GM23248 (cell line): ENCODE measurements at regions not wholly inside any gene's neighbourhood (a gene's known extent, or its start where the extent isn't known, plus 50 kb on each side); places are given as distances from the start of the nearest gene placed in this dataset.

Source experiments
- DNase-seq: peaks from one replicate; pipeline ENCODE4 v3.0.0-alpha.2; 2015
- H2AFZ ChIP-seq: fragments of 200-600 bp; sonication (generic); 2 replicates; pipeline ENCODE4 v1.6.1; 2016; ENCODE audit warnings: antibody characterized with exemption
- H3F3A ChIP-seq: fragments of 200-600 bp; sonication (generic); 2 replicates; pipeline ENCODE4 v1.6.1; 2016; ENCODE audit warnings: mild to moderate bottlenecking, antibody characterized with exemption, mixed run types; ENCODE audit not compliant: insufficient read depth
- H3K27ac ChIP-seq: fragments of 200-600 bp; sonication (generic); 2 replicates; pipeline ENCODE4 v1.5.1; 2016; ENCODE audit warnings: mild to moderate bottlenecking
- H3K27me3 ChIP-seq: fragments of 200-600 bp; sonication (generic); replicated peaks from 2 replicates; pipeline ENCODE4 v1.6.1; 2016; ENCODE audit warnings: mild to moderate bottlenecking; ENCODE audit not compliant: insufficient read depth
- H3K36me3 ChIP-seq: fragments of 200-600 bp; sonication (generic); 2 replicates; pipeline ENCODE4 v1.6.1; 2016; ENCODE audit warnings: low read depth, mild to moderate bottlenecking
- H3K4me1 ChIP-seq: fragments of 200-600 bp; sonication (generic); 2 replicates; pipeline ENCODE4 v1.6.1; 2016; ENCODE audit warnings: mild to moderate bottlenecking; ENCODE audit not compliant: insufficient read depth
- H3K4me2 ChIP-seq: fragments of 200-600 bp; sonication (generic); one replicate; pipeline ENCODE4 v1.6.1; 2016; ENCODE audit warnings: mild to moderate bottlenecking; ENCODE audit not compliant: unreplicated experiment
- H3K4me3 ChIP-seq: fragments of 200-600 bp; sonication (generic); 2 replicates; pipeline ENCODE4 v1.5.1; 2016; ENCODE audit warnings: mild to moderate bottlenecking
- H3K79me2 ChIP-seq: fragments of 200-600 bp; sonication (generic); 2 replicates; pipeline ENCODE4 v1.6.1; 2016; ENCODE audit warnings: mild to moderate bottlenecking; ENCODE audit not compliant: insufficient read depth
- H3K9ac ChIP-seq: fragments of 200-600 bp; sonication (generic); 2 replicates; pipeline ENCODE4 v1.6.1; 2016; ENCODE audit warnings: mild to moderate bottlenecking
- H3K9me2 ChIP-seq: fragments of 200-600 bp; sonication (generic); 2 replicates; pipeline ENCODE4 v1.6.1; 2016; ENCODE audit warnings: mixed run types, mild to moderate bottlenecking, moderate library complexity; ENCODE audit not compliant: insufficient read depth
- H3K9me3 ChIP-seq: fragments of 200-600 bp; sonication (generic); one replicate; pipeline ENCODE4 v1.6.1; 2017; ENCODE audit warnings: low read depth
- H4K20me1 ChIP-seq: fragments of 200-600 bp; sonication (generic); 2 replicates; pipeline ENCODE4 v1.6.0; 2016; ENCODE audit not compliant: insufficient read depth
- EZH2 ChIP-seq: fragments of 200-600 bp; sonication (generic); IDR thresholded peaks from 2 replicates; pipeline ENCODE4 v1.6.1; 2018; ENCODE audit warnings: antibody characterized with exemption, mild to moderate bottlenecking; ENCODE audit not compliant: insufficient read depth, poor library complexity, severe bottlenecking
- EZH2phosphoT487 ChIP-seq: fragments of 200-600 bp; sonication (generic); IDR thresholded peaks from 2 replicates; pipeline ENCODE4 v1.6.1; 2018; ENCODE audit warnings: antibody characterized with exemption, moderate library complexity, mild to moderate bottlenecking, low read depth; ENCODE audit not compliant: insufficient read depth
- WGBS, 2 experiments: methylation state at CpG; one replicate each; pipeline ENCODE4 v1.1.6; 2015 to 2017; ENCODE audit warnings: low lambda C conversion rate in 2 of 2, low coverage in 1 of 2; ENCODE audit errors: missing lambda C conversion rate in 2 of 2; 5-methylcytosine and 5-hydroxymethylcytosine counted together
- in situ Hi-C: fragments of 300-500 bp; cut with MboI; formaldehyde crosslinking; loops from 2 replicates; pipeline ENCODE4 v1.15.0; 2020

DNA sequence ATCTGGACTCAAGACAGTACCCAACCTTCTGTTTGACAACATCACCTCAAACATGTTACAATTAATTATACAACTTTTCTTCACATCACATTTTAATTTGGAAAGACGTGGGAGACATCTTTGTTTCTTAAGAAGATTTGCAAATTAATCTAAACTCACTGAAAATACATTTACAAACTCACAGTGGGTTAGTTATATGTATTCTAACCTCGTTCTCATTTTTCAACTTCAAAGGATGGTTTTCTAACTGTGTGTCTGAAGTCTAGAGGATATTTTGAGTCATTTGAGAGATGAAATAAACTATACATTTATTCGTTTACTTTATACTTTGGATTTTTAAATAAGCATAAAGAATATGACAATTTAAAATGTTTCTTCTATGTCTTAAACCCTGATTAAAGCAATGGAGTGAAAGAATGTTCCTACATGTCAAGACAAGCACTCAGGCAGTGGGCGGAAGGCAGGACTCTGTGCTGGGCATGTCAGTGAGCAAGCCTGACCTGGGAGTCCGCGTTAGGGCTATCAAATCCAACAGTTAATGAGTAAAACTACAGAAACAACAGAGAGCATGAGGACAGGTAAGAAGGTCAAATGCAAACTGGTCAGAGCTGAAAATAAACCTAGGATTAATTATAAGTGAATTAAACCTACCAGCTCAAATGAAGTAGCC lies 76.5 kb upstream of the CTTNBP2NL start:
- Histone ChIP-seq H3K36me3 (no peaks in the 10 kb centered on the region), H3K4me2 (no peak overlapping the region), H3K9me2 (no peaks in the 10 kb centered on the region), H3F3A (no peaks in the 10 kb centered on the region), H3K9ac (no peak overlapping the region), H4K20me1 (no peaks in the 10 kb centered on the region), H3K27me3 (peaks cover 13% of the 10 kb centered on the region), H3K4me1 (no peaks in the 10 kb centered on the region), H2AFZ (no peak overlapping the region), H3K4me3 (no peak overlapping the region), H3K79me2 (no peaks in the 10 kb centered on the region), H3K27ac (no peak overlapping the region), H3K9me3 (no peaks in the 10 kb centered on the region)
- TF ChIP-seq EZH2 (no peak), EZH2phosphoT487 (no peak)
- in situ Hi-C loops = no loop called here
- 72% methylated on average over 6 of the region's 6 CpGs for WGBS, 2 experiments
- DNase-seq = no peak

DNA sequence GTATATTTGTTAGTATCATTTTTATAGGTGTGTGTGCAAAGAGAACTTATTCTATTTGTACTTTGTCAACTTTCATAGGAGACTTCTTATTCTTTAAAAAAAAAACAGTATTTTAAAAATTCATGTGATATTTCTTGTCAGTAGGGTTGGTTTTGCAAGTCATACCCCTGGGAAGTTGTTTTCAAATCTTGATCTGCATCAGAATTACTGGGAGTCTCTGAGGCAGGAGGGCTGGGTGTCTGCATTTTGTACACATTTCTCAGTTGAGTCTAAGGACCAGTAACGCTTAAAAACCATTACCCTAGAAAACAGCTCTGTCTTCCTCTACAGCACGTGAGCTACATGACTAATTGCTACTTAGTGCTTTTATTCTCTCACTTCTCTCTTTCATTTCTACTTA lies 76.0 kb upstream of the CTTNBP2NL start:
- DNase-seq = no peak
- Histone ChIP-seq H3K9me2 (no peaks in the 10 kb centered on the region), H3K4me2 (no peak overlapping the region), H4K20me1 (no peaks in the 10 kb centered on the region), H3F3A (no peaks in the 10 kb centered on the region), H3K27ac (no peak overlapping the region), H3K4me3 (no peak overlapping the region), H3K79me2 (no peaks in the 10 kb centered on the region), H3K4me1 (no peaks in the 10 kb centered on the region), H3K27me3 (peaks cover 13% of the 10 kb centered on the region), H3K36me3 (no peaks in the 10 kb centered on the region), H3K9me3 (no peaks in the 10 kb centered on the region), H3K9ac (no peak overlapping the region), H2AFZ (no peak overlapping the region)
- WGBS, 2 experiments = 64 to 77% methylated on average over 2 of the region's 2 CpGs
- TF ChIP-seq EZH2phosphoT487 = no peak
- no peak for TF ChIP-seq EZH2
- in situ Hi-C loops = no loop called here

DNA sequence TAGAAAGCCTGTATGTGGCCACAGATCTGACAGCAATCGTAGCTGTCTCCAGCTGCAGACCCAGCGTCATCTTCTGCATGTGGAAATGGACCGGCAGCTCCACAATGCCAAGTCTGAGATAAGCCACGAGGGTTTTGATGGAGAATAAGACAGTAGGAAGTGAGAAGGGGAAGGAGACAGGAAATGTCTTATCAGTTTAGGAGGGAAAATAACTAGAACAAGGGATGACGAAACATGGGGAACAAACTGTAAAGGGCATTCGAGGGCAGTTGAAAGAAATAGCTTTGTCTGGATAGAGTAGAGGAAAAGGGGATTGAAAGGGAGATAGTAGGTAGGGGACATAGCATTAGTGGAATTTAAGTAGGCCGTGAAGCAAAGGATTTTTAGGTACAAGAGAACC lies 74.0 kb upstream of the CTTNBP2NL start:
- Histone ChIP-seq H3K9me2 (no peaks in the 10 kb centered on the region), H3K9me3 (no peaks in the 10 kb centered on the region), H3K4me3 (no peak overlapping the region), H3K36me3 (no peaks in the 10 kb centered on the region), H4K20me1 (no peaks in the 10 kb centered on the region), H3K4me2 (no peak overlapping the region), H3K27ac (no peak overlapping the region), H3K27me3 (peaks cover 13% of the 10 kb centered on the region), H2AFZ (no peak overlapping the region), H3K4me1 (no peaks in the 10 kb centered on the region), H3F3A (no peaks in the 10 kb centered on the region), H3K9ac (no peak overlapping the region), H3K79me2 (no peaks in the 10 kb centered on the region)
- no peak for TF ChIP-seq EZH2phosphoT487
- 62 to 64% methylated on average over 7 of the region's 7 CpGs for WGBS, 2 experiments
- in situ Hi-C loops = no loop called here
- no peak for DNase-seq

DNA sequence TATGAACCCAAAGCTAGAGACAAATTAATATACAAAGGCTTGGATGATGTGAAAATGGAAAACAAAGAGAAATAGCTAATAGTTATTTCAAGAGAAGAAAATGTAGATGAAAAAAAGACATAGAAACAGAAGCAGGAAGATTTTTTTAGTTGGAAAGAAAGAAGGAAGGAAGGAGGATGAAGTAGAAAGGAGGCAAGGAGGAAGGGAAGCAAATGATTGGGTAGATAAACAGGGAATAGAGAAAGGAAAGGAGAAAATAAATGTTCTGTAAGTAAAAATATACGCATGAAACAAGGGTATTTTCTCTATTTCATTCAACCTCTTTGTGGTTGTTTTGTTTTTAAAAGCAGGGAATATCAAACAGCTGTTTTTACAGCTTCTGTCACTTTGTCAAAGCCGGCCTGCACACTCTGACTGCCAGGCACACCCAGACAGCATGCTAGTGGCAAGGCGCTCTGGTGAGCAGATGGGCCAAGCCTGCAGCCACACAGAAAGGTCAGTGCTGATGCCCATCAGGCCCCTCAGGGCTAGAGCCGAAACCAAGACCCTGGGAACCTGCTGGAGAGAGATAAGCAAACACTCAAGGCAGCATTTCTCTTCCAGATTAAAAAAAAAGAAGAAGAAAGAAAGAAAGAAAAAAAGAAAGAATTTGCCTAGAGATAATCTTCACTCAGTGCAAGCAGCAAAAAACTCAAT lies 72.9 kb upstream of the CTTNBP2NL start:
- in situ Hi-C loops = no loop called here
- 14 to 22% methylated on average over 4 of the region's 4 CpGs for WGBS, 2 experiments
- Histone ChIP-seq H3K27me3 (peaks cover 16% of the 10 kb centered on the region), H3K79me2 (no peaks in the 10 kb centered on the region), H3K27ac (no peak overlapping the region), H3K36me3 (no peaks in the 10 kb centered on the region), H3K4me2 (no peak overlapping the region), H3K9me2 (no peaks in the 10 kb centered on the region), H3F3A (no peaks in the 10 kb centered on the region), H2AFZ (no peak overlapping the region), H4K20me1 (no peaks in the 10 kb centered on the region), H3K9me3 (no peaks in the 10 kb centered on the region), H3K4me1 (no peaks in the 10 kb centered on the region), H3K9ac (no peak overlapping the region), H3K4me3 (no peak overlapping the region)
- no peak for DNase-seq
- TF ChIP-seq EZH2 = no peak
- no peak for TF ChIP-seq EZH2phosphoT487
